IPS-20b (cell line): ENCODE measurements at regions not wholly inside any gene's neighbourhood (a gene's known extent, or its start where the extent isn't known, plus 50 kb on each side); places are given as distances from the start of the nearest gene placed in this dataset.

ENCODE experiments used
- H3K27ac ChIP-seq: one replicate; pipeline ENCODE4 v1.5.1; 2013; ENCODE audit warnings: low read length
- H3K27me3 ChIP-seq: 2 replicates; pipeline ENCODE4 v1.6.1; 2013; ENCODE audit warnings: mild to moderate bottlenecking, low read length, inconsistent platforms; ENCODE audit not compliant: insufficient read depth
- H3K36me3 ChIP-seq: 2 replicates; pipeline ENCODE4 v1.6.1; 2013; ENCODE audit warnings: low read depth, mild to moderate bottlenecking, inconsistent platforms, low read length, moderate library complexity; ENCODE audit not compliant: insufficient read depth
- H3K4me1 ChIP-seq: 2 replicates; pipeline ENCODE4 v1.6.1; 2013; ENCODE audit warnings: mild to moderate bottlenecking, control low read depth, inconsistent platforms, low read length, moderate library complexity; ENCODE audit not compliant: insufficient read depth
- H3K4me3 ChIP-seq: 2 replicates; pipeline ENCODE4 v1.5.1; 2013; ENCODE audit warnings: mild to moderate bottlenecking, low read length, inconsistent platforms
- H3K9ac ChIP-seq: 2 replicates; pipeline ENCODE4 v1.6.1; 2013; ENCODE audit warnings: low read depth, mild to moderate bottlenecking, inconsistent platforms, low read length, moderate library complexity
- H3K9me3 ChIP-seq: 2 replicates; pipeline ENCODE4 v1.6.1; 2013; ENCODE audit warnings: mild to moderate bottlenecking, low read depth, low read length, inconsistent platforms; ENCODE audit not compliant: insufficient read depth

DNA sequence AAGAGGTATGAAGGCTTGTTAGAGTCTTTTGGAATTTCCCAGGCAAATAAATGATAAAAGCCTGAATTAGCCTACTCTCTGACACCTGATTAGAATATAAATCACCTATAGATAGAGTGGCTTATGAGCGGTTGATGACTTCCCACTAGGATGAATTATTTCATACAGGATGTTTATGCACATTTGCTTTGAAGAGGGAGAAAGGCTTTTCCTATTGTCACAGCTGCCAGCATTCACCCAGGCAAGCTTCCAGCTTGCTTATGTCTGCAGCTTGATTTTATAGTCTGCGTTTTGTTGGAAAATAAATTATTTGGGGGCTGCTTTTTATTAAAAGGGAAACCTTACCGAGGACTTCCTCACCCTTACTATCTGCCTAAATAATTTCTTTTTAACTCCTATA, 51.3 kb upstream of the EIF2S2 start:
- H3K27ac ChIP-seq: no peak overlapping the region
- H3K27me3 ChIP-seq: no peaks in the 10 kb centered on the region
- no peak overlapping the region for H3K4me3 ChIP-seq
- H3K9me3 ChIP-seq: no peaks in the 10 kb centered on the region
- no peaks in the 10 kb centered on the region for H3K4me1 ChIP-seq
- H3K36me3 ChIP-seq: no peaks in the 10 kb centered on the region
- H3K9ac ChIP-seq: no peak overlapping the region

DNA sequence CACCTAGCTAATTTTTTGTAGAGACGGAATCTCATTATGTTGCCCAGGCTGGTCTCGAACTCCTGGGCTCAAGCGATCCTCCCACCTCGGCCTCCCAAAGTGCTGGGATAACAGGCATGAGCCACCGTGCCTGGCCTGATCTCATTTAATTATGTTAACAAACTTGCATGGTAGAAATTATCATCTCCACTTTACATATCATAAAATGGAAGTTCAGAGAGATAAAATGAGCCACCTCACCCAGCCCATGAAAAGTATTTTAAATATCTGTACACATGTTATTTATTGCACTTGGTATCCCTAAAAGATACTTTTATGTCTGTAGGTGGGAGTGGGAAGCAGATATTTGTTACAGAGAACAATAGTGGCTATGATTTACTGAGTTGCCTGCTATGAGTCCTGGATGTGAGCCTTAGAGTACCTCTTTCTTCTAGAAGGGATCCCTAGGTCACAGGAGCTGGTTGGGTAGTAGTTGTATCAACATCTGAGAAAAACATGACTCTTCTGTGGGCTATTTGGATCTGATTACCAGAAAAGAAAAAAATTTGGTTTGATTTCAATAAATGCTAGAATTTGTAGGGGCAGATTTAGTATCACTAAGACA, 52.4 kb upstream of the EIF2S2 start:
- no peak overlapping the region for H3K9ac ChIP-seq
- H3K27ac ChIP-seq: no peak overlapping the region
- H3K36me3 ChIP-seq: no peaks in the 10 kb centered on the region
- H3K4me3 ChIP-seq: no peak overlapping the region
- H3K4me1 ChIP-seq: no peaks in the 10 kb centered on the region
- H3K27me3 ChIP-seq: no peaks in the 10 kb centered on the region
- no peaks in the 10 kb centered on the region for H3K9me3 ChIP-seq

DNA sequence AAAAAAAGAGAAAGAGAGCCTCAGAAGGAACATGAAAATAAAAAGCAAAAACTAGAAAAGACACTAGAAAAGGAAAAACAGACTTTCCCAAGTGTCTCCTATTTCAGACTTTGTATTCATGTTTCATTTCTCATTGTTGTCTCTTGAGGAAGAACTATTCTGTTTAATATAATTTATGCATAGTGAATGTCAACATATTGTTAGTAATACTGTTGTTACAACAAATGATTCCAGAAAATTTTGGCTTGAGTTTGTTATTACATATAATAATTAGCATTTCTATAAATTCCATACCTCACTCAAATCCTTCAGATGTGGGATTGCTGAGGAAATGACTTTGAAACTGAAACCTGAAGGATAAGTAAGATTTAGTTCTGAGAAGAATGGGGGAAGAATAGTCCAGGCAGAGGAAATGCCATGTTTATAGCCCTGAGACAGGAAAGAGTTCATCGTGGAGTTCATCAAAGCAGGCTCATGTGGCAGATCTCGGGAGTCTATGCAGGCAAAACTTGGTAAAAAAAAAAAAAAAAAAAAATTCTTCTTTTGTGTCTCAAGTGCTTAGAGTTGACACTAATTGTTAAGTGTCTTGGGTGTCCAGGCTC, 53.1 kb upstream of the EIF2S2 start:
- H3K4me1 ChIP-seq: no peaks in the 10 kb centered on the region
- no peak overlapping the region for H3K27ac ChIP-seq
- H3K27me3 ChIP-seq: no peaks in the 10 kb centered on the region
- no peaks in the 10 kb centered on the region for H3K9me3 ChIP-seq
- H3K36me3 ChIP-seq: no peaks in the 10 kb centered on the region
- no peak overlapping the region for H3K9ac ChIP-seq
- no peak overlapping the region for H3K4me3 ChIP-seq

DNA sequence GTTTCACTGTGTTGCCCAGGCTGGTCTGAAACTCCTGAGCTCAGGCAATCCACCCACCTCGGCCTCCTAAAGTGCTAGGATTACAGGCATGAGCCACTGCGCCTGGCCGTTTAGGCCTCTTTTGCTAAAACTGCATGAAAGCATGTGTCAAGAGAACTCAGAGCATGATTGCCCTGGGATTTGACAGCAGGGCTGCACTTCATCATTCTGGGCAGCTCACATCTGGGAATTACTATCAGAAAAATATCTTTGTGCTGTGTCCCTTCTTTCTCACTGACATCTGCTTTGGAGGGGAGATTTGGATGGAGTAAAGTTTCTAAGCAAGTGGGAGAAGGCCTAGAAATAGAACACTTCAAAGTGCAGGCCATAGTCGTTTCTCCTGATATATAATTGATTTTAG, 59.6 kb upstream of the EIF2S2 start:
- H3K27ac ChIP-seq: no peak overlapping the region
- no peak overlapping the region for H3K9ac ChIP-seq
- H3K9me3 ChIP-seq: no peaks in the 10 kb centered on the region
- H3K36me3 ChIP-seq: no peaks in the 10 kb centered on the region
- H3K4me3 ChIP-seq: no peak overlapping the region
- 0 out of 2 replicates have a peak, but pooled peaks cover 3% of the 10 kb centered on the region for H3K4me1 ChIP-seq
- no peaks in the 10 kb centered on the region for H3K27me3 ChIP-seq

DNA sequence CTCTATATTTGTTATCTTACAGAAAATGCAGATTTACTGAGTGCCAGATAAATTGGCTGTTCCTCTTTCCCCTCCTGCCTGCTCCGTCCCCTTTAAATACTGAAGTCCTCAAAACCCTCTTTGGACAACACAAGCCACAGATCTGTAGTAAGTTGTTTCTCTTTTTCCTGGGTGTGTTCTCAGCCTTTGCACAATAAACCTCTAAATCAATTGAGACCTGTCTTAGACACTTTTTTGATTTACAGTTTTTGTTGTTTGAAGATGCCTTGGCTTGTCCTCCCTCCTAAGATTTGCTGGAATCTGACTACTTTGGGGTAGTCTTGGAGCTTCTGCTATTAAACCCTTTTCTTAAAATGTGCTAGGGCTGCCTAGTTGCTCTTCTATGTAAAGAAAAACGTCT, 60.9 kb upstream of the EIF2S2 start:
- Histone ChIP-seq H3K9me3 (no peaks in the 10 kb centered on the region), H3K27me3 (no peaks in the 10 kb centered on the region), H3K4me1 (0 out of 2 replicates have a peak, but pooled peaks cover 3% of the 10 kb centered on the region), H3K27ac (no peak overlapping the region), H3K9ac (no peak overlapping the region), H3K36me3 (no peaks in the 10 kb centered on the region), H3K4me3 (no peak overlapping the region)

DNA sequence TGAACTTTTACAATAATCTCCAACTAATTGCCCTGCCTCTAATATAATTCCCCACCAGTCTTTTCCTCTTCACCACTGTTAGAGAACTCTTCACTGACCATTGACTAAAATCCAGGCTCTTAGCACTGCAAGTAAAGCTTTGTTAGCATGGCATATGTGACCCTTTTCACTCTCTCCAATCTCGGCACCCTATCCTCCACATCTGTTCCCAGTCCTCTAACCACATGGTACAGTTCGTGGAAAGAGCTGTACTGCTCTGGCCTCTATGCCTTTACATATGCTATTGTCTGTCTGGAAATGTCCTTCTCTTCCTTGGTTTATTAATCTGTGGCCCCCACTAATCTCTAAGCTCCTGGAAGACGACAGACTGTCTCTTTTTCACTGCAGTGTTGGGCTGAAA, 63.0 kb upstream of the EIF2S2 start:
- Histone ChIP-seq H3K4me1 (0 out of 2 replicates have a peak, but pooled peaks cover 3% of the 10 kb centered on the region), H3K4me3 (no peak overlapping the region), H3K9ac (no peak overlapping the region), H3K27ac (no peak overlapping the region), H3K27me3 (no peaks in the 10 kb centered on the region), H3K36me3 (no peaks in the 10 kb centered on the region), H3K9me3 (no peaks in the 10 kb centered on the region)

DNA sequence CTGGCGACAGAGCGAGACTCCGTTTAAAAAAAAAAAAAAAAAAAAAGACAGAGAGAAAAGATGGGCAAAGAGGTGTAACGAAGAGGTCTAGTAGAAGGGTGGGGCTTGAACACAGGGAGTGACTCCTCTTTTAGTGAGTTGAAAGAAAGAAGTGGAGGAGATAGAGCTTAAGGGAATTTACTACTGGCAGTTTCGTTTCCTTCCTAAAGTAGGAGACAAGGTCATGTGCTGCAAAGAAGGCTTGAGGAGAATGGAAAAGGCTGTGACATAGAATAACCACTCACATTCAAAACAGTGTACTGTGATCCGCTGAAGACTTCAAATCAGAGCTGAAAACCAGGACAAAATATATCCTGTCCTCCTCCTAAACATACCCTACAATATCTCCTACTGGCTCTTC, 63.8 kb upstream of the EIF2S2 start:
- Histone ChIP-seq H3K27me3 (no peaks in the 10 kb centered on the region), H3K27ac (no peak overlapping the region), H3K36me3 (no peaks in the 10 kb centered on the region), H3K4me3 (no peak overlapping the region), H3K4me1 (0 out of 2 replicates have a peak, but pooled peaks cover 3% of the 10 kb centered on the region), H3K9me3 (no peaks in the 10 kb centered on the region), H3K9ac (no peak overlapping the region)

DNA sequence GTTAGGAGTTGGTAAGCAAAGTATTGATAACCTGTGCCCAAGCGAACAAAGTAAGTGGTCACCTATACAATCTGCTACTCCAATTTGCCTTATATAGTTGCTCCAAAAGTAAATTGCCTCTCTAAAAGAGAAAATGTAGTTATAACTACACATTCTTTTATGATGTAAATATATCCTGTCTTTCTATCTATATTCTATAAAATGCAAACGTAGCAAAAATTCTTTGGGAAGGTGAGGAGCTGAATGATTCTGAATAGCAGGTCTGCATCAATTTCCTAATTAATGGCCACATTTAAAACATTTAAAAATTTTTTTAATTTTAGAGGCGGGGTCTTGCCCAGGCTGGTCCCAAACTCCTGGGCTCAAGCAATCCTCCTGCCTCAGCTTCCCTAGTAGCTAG, 64.2 kb upstream of the ASIP start:
- H3K36me3 ChIP-seq: no peaks in the 10 kb centered on the region
- H3K27me3 ChIP-seq: no peaks in the 10 kb centered on the region
- H3K4me1 ChIP-seq: peaks cover 7% of the 10 kb centered on the region; the same call in 1 of the 2 replicates
- no peak overlapping the region for H3K4me3 ChIP-seq
- H3K9ac ChIP-seq: no peak overlapping the region
- no peak overlapping the region for H3K27ac ChIP-seq
- no peaks in the 10 kb centered on the region for H3K9me3 ChIP-seq

DNA sequence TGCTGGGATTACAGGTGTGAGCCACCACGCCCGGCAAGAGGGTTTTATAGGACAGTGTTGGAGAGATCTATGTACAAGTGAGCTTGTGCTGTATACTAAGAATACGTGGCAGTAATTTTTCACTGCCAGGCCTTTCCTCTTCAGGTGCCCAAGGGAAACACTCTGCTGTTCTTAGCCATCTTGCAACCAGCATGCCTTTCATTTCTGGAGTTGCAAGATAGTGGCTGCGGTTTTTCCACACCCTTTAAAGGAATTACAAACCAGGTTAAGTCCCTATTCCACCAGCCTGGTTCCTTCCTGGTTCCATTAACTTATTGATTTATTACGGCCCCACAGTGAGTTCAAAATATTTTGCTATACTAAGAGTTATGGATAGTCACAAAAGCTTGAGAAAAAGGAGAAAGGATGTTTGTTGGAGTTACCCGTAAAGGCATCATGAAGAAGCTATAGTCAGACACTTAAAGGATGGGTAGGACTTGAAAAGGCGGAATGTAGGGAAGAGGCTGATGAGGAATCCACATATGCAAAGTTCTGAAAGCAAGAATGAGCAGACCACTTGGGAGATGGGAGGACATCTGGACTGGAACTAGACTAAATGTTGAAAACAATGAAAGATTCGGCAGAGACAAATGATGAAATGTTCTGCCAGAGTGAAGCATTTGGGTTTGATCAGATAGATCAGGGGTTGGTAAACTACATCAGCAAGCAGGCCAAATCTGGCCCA, 61.4 kb upstream of the ASIP start:
- Histone ChIP-seq H3K9me3 (no peaks in the 10 kb centered on the region), H3K4me1 (peaks cover 7% of the 10 kb centered on the region; the same call in 1 of the 2 replicates), H3K27me3 (no peaks in the 10 kb centered on the region), H3K27ac (no peak overlapping the region), H3K36me3 (no peaks in the 10 kb centered on the region), H3K4me3 (no peak overlapping the region), H3K9ac (no peak overlapping the region)

DNA sequence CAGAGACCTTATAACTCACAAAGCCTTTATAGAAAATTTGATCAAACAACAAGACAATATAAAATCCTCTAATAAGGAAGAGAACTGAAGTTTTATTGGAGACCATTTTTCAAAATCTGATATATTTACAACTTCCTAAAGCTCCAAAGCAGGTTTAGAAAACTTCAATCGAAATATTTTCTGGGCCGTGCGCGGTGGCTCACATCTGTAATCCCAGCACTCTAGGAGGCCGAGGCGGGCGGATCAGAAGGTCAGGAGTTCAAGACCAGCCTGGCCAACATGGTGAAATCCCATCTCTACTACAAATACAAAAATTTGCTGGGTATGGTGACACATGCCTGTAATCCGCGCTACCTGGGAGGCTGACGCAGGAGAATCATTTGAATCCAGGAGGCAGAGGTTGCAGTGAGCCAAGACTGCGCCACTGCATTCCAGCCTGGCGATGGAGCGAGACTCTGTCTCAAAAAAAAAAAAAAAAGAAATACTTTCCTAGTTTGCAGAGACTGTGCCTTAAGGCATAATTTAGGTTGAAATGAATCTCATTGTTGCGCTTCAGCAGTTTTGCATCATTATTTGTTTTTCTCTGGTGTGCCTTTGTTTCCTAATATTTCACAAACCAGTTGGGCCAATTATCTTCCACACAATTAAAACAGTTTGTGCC, 60.6 kb upstream of the ASIP start:
- no peaks in the 10 kb centered on the region for H3K27me3 ChIP-seq
- no peaks in the 10 kb centered on the region for H3K9me3 ChIP-seq
- no peak overlapping the region for H3K27ac ChIP-seq
- H3K4me3 ChIP-seq: no peak overlapping the region
- H3K4me1 ChIP-seq: peaks cover 4% of the 10 kb centered on the region; the same call in 1 of the 2 replicates
- H3K9ac ChIP-seq: no peak overlapping the region
- no peaks in the 10 kb centered on the region for H3K36me3 ChIP-seq

DNA sequence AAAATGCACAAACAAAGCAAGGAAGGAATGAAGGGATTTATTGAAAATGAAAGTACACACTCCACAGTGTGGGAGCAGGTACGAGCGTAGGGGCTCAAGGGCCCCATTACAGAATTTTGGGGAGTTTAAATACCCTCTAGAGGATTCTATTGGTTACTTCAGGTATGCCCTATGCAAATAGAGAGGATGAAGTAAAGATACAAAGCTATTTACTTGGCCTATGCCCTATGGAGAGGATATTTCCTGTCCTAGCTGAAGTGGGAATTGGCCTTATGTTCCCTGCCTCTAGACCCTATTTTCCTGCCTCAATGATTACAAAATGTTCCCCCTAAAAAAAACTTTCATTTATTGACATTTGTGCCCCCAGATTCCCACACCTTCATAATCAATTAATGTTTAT, 59.7 kb upstream of the ASIP start:
- Histone ChIP-seq H3K4me1 (peaks cover 4% of the 10 kb centered on the region; the same call in 1 of the 2 replicates), H3K27me3 (no peaks in the 10 kb centered on the region), H3K9ac (no peak overlapping the region), H3K9me3 (no peaks in the 10 kb centered on the region), H3K27ac (no peak overlapping the region), H3K4me3 (no peak overlapping the region), H3K36me3 (no peaks in the 10 kb centered on the region)
